ENCODE measurements at regions not wholly inside any gene's neighbourhood (a gene's known extent, or its start where the extent isn't known, plus 50 kb on each side); places are given as distances from the start of the nearest gene placed in this dataset.

- TF ChIP-seq ZNF274 (IDR thresholded peaks at IDR 0.05; ENCODE audit: low read length) (no peak), ZNF274 (tag by site-specific recombination; IDR thresholded peaks at IDR 0.05; ENCODE audit: borderline replicate concordance) (no peak), ZNF571 (tag by site-specific recombination; IDR thresholded peaks at IDR 0.05) (no peak), TSHZ1 (tag by site-specific recombination; IDR thresholded peaks at IDR 0.05; ENCODE audit: borderline replicate concordance) (no peak), ZNF707 (tag by site-specific recombination; IDR thresholded peaks at IDR 0.05) (no peak), ZNF791 (tag by site-specific recombination; IDR thresholded peaks at IDR 0.05) (no peak), CTCF (tag by site-specific recombination; IDR thresholded peaks at IDR 0.05) (no peak), ZNF621 (tag by site-specific recombination; IDR thresholded peaks at IDR 0.05) (no peak), ZBTB8A (tag by site-specific recombination; IDR thresholded peaks at IDR 0.05) (no peak), ZBTB20 (tag by site-specific recombination; IDR thresholded peaks at IDR 0.05) (no peak), OSR2 (tag by site-specific recombination; IDR thresholded peaks at IDR 0.05) (no peak), ZNF174 (tag by site-specific recombination; IDR thresholded peaks at IDR 0.05) (no peak), YY2 (tag by site-specific recombination; IDR thresholded peaks at IDR 0.05) (no peak), ZNF777 (tag by site-specific recombination; IDR thresholded peaks at IDR 0.05; ENCODE audit: borderline replicate concordance) (no peak), ZNF155 (tag by site-specific recombination; IDR thresholded peaks at IDR 0.05) (no peak)
Observed at GRCh38 chr1:175872588-175872987, 129.2 kb upstream of the TNR start.
